RWPE1 (cell line): ENCODE measurements at regions not wholly inside any gene's neighbourhood (a gene's known extent, or its start where the extent isn't known, plus 50 kb on each side); places are given as distances from the start of the nearest gene placed in this dataset.

Source experiments
- CTCF ChIA-PET: fragments of 350-600 bp; sonication (Branson Sonifier 250); formaldehyde crosslinking; extraction: SDS; loops from one replicate; lab custom pipeline; 2021; lab: Yijun Ruan, JAX
- POLR2A ChIA-PET: fragments of 400-600 bp; formaldehyde crosslinking; extraction: SDS; loops from one replicate; lab custom pipeline; 2020; ENCODE audit warnings: antibody characterized with exemption; ENCODE audit not compliant: low non-redundant PET; lab: Yijun Ruan, JAX
- DNase-seq: peaks from one replicate; pipeline ENCODE4 v3.0.0; 2012; ENCODE audit warnings: low spot score
- H3K27ac ChIP-seq: fragments of 450-650 bp; 2 replicates; pipeline ENCODE4 v1.5.1; 2017
- TF ChIP-seq, protein P1 (sequence below): fragments of 450-650 bp; conservative IDR thresholded peaks from 2 replicates; pipeline ENCODE4 v1.5.1; 2017; ENCODE audit warnings: low read depth, mild to moderate bottlenecking

DNA sequence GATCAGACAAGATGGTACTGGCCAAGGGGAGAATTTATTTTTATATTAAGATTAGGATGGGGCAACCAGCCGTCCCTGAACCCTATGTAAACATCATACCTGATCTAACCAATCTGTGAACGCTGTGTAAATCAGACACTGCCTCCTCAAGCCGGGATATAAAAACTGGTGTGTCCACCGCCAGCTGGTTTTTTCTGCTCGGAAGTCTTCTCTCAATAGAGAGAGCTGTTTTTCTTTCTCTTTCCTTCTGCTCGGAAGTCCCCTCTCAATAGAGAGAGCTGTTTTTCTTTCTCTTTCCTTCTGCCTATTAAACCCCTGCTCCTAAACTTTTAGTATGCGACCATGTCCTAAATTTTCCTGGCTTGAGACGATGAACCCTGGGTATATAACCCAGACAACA lies 615.5 kb upstream of the NUDT12 start:
- POLR2A ChIA-PET, result no interaction called here
- H3K27ac ChIP-seq, result no peak overlapping the region
- TF ChIP-seq, protein P1, sequence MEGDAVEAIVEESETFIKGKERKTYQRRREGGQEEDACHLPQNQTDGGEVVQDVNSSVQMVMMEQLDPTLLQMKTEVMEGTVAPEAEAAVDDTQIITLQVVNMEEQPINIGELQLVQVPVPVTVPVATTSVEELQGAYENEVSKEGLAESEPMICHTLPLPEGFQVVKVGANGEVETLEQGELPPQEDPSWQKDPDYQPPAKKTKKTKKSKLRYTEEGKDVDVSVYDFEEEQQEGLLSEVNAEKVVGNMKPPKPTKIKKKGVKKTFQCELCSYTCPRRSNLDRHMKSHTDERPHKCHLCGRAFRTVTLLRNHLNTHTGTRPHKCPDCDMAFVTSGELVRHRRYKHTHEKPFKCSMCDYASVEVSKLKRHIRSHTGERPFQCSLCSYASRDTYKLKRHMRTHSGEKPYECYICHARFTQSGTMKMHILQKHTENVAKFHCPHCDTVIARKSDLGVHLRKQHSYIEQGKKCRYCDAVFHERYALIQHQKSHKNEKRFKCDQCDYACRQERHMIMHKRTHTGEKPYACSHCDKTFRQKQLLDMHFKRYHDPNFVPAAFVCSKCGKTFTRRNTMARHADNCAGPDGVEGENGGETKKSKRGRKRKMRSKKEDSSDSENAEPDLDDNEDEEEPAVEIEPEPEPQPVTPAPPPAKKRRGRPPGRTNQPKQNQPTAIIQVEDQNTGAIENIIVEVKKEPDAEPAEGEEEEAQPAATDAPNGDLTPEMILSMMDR, result no peak
- no peak for DNase-seq
- CTCF ChIA-PET, result interaction anchor here (0.7 kb wide), 1 partner anchor 370 kb away, joined by 6 read pairs; no protein-coding TSS in a partner anchor

DNA sequence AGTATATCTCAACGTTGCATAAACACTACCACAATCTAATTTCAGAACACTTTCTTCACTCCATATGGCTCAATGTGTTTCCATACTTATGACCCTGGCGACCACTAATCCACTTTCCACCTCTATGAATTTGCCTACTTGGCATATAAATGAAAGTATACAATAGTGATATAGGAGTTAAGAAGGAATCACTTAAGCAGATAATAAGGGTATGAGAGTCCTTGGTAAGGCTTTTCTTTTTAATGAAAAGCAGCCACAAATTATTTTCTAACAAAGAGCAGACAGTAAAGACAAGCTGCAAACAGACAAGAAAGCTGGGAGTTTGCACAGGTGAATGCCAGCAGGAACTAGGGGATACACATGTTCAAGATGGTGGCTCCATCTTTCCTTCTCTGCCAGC lies 615.1 kb upstream of the NUDT12 start:
- CTCF ChIA-PET, result interaction anchor here (0.7 kb wide), 1 partner anchor 369 kb away, joined by 6 read pairs; no protein-coding TSS in a partner anchor
- DNase-seq, result no peak
- TF ChIP-seq, protein P1, result no peak
- POLR2A ChIA-PET, result no interaction called here
- no peak overlapping the region for H3K27ac ChIP-seq

DNA sequence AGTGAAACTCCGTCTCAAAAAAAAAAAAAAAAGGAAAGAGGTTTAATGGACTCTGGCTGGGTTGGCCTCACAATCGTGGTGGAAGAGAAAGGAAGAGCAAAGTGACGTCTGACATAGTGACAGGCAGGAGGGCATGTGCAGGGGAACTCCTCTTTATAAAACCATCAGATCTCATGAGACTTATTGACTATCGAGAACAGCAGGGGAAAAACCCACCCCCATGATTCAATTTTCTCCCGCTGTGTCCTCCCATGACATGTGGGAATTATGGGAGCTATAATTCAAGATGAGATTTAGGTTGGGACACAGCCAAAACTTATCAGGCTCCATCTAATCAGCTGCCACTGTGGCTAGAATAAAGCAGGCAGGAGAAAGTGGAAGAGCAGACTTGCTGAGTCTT lies 610.4 kb upstream of the NUDT12 start:
- ChIA-PET POLR2A (no interaction called here), CTCF (no interaction called here)
- TF ChIP-seq, protein P1, result no peak

DNA sequence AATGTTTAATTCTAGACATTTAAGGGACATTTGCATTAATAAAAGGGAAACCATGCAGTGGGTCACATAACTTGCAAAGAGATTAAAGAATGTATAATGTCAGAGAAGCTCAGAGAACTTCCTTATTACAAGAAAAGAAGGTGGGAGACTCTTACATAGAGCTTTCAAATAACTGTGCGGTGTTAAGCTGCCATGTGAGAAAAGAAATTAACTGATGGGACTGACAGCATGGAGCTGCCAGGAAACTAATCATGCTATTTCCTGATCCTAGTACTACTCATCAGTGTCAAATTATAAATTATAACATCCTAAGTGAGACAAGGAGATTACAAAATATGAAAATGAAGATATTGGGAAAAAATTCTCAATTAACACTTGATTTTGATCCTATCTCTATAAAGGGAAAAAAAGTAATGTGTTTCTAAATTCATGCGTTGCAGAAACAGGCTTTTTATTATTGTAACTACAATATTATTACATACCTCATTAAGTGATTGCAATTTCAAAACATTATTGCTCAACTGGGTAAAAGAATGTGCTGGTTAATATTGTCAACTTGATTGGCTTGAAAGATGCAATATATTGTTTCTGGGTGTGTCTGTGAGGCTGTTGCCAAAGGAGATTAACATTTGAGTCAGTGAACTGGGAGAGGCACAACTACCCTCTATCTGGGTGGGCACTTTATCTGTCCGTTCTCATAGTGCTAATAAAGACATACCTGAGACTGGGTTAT lies 609.5 kb upstream of the NUDT12 start:
- H3K27ac ChIP-seq, result no peak overlapping the region
- no peak for DNase-seq
- TF ChIP-seq, protein P1, result no peak
- ChIA-PET POLR2A (no interaction called here), CTCF (no interaction called here)

More for the DNA sequence above, 610.4 kb upstream of the NUDT12 start:
- DNase-seq, result no peak
- H3K27ac ChIP-seq, result no peak overlapping the region

DNA sequence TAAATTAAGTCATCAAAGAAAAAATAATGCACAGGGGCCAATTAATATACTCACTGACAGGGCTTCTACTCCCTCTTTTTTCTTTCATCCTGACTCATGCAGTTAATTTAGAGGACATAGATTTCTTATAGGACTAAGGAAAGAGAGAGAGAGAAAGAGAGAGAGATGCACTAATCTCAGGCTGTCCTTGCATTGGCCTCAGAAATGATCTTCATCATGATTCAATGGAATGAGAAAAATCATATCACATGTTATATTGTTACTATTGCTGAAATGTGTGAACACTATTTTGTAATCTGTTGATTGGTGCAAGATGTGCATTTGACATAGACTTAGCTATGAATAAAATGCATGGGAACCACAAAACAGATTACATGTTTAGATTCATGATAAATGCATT lies 608.3 kb upstream of the NUDT12 start:
- TF ChIP-seq, protein P1, result no peak
- no peak overlapping the region for H3K27ac ChIP-seq
- ChIA-PET POLR2A (no interaction called here), CTCF (interaction anchor here (0.7 kb wide), 1 partner anchor 317 kb away, joined by 3 read pairs; no protein-coding TSS in a partner anchor)
- DNase-seq, result no peak

DNA sequence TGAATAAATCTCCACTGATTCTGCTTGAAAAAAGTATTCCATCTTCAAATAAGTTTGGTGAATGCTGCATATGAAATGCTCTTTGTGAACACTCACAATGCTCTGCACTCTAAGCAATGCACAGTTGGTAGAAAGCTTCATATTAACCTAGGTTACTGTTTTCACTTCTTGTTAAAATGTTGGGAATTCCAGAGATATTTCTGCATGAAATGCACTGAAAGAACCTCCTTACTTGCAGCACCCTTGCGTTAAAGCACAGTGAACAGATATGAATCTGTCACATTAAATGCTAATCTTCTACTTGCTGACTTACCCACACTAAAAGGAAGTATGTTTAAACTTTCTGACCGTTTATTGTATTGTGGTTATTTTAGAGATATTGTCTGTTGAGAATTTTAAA lies 584.1 kb upstream of the NUDT12 start:
- POLR2A ChIA-PET, result no interaction called here
- DNase-seq, result no peak
- H3K27ac ChIP-seq, result no peak overlapping the region
- TF ChIP-seq, protein P1, result no peak
- CTCF ChIA-PET, result no interaction called here
